GM18517 (cell line): ENCODE measurements at regions not wholly inside any gene's neighbourhood (a gene's known extent, or its start where the extent isn't known, plus 50 kb on each side); places are given as distances from the start of the nearest gene placed in this dataset.
"Not testable (repeated sequence)": the region's sequence is repeated elsewhere in the genome, so short reads cannot be mapped to it uniquely, and the experiment has no call there.

Source experiments
- ATAC-seq: cut with Tn5 transposase; IDR thresholded peaks from one replicate; pipeline ENCODE4 v1.9.1; 2021; ENCODE audit warnings: mild to moderate bottlenecking, moderate library complexity; ENCODE audit not compliant: unreplicated experiment

DNA sequence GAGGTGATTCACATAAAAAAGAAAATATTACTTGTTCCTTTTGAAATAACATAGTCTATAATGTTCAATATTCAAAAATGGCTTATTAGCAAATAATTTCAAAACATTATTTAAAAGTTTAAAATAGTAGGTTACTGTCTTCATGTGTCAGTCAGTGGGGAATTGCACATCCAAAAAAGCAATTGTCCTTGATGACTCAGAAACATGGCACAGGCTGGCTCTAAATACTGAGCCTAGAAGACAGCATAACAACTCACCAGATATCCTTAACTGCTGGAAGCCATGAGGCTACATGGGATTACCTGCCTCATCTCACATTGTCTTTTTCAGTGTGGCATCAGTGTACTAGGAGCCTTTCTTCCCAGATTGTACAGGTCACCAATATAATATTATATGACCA lies 439.5 kb upstream of the RGMB start:
- no peak for ATAC-seq

DNA sequence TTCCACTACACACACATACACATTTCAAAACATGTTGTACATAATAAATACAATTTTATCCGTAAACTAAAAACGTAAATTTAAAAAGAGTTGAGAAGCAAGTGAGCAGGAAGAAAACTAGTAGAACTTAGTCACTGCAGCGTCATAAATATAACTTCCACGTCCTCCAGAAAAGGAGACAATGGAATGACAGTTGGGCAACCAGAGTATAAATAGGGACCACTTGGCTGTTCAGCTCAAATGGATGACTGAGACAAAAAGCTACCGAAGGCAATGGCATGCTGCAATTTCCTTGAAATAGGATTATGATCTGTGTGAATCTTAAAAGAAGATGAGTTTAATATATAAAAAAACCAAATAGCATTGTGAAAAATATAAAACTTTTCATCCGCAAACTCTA lies 438.5 kb upstream of the RGMB start:
- ATAC-seq: no peak

DNA sequence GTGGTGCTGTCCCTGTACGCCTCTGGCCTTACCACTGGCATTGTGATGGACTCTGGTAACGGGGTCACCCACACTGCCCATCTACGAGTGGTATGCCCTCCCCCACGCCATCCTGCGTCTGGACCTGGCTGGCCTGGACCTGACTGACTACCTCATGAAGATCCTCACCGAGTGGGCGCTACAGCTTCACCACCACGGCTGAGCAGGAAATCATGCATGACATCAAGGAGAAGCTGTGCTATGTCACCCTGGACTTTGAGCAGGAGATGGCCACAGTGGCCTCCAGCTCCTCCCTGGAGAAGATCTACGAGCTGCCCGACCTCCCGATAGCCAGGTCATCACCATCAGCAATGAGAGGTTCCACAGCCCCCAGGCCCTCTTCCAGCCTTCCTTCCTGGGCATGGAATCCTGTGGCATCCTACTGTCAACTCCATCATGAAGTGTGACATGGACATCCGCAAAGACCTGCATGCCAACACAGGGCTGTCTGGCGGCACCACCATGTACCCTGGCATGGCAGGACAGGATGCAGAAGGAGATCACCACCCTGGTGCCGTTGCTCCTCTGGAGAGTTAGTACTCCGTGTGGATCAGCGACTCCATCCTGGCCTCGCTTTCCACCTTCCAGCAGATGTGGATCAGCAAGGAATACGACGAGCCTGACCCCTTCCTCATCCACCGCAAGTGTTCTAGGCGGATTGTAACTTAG lies 434.2 kb upstream of the RGMB start:
- no peak for ATAC-seq

GRCh38 chr5:98341038-98342032 lies 432.1 kb upstream of the RGMB start:
- ATAC-seq: no peak

DNA sequence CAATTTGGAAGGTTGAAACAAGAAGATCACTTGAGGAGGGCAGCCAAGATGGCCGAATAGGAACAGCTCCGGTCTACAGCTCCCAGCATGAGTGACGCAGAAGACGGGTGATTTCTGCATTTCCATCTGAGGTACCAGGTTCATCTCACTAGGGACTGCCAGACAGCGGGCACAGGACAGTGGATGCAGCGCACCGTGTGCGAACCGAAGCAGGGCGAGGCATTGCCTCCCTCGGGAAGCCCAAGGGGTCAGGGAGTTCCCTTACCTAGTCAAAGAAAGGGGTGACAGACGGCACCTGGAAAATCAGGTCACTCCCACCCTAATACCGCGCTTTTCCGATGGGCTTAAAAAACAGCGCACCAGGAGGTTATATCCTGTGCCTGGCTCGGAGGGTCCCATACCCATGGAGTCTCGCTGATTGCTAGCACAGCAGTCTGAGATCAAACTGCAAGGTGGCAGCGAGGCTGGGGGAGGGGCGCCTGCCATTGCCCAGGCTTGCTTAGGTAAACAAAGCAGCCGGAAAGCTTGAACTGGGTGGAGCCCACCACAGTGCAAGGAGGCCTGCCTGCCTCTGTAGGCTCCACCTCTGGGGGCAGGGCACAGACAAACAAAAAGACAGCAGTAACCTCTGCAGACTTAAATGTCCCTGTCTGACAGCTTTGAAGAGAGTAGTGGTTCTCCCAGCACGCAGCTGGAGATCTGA lies 430.4 kb upstream of the RGMB start:
- not testable (repeated sequence) for ATAC-seq

DNA sequence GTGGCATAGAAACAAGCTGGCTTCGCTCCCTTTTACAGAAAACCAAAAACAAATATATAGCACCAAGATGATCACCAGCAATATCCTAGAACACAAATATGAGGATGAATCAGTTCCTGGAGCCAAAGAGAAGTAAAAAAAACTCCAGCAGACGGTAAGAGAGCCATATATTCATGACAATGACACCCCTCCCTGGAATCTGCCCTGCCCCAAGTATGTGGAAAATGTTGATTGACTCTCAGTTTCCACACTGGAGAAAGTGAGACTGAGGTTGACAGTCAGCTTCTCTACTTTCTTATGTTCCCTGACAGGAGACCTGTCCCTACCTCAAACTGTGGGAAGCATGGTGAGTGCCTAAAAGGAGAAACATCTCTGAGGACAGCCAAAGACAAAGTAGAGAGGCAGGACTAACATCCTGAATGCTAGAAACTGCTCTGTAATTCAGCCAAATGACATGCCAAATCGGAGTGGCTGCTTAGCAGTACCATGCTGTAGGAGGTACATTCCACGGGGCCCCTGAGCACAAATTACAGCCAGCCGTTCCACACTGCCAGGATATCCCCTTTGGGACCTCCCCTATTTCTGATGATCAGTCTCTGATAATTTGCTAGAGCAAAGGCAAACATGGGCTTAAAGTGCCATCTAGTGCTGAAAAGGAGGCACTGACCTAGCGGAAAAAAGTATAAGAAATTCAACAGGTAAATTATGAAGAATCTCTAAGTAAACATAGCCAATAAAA lies 424.0 kb upstream of the RGMB start:
- ATAC-seq: no peak

DNA sequence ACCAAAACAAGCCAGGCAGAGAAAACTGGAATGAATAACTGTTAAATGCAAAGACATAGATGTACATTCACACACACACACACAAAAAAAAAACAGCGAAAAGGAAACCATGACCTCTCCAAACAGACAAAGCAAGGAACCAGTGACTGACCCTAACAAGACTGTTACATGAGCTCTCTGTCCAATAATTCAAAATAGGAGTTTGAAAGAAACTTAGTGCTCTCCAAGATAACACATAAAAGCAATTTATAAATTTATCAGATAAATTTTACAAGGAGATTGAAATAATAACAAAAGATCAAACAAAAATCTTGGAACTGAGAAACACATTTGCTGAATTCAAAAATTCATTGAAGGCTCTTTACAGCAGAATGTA lies 423.5 kb upstream of the RGMB start:
- no peak for ATAC-seq

GRCh38 chr5:98354922-98355321 lies 418.5 kb upstream of the RGMB start:
- ATAC-seq: no peak

- no peak for ATAC-seq
These were observed 412.9 kb upstream of the RGMB start for GRCh38 chr5:98360548-98360947.

DNA sequence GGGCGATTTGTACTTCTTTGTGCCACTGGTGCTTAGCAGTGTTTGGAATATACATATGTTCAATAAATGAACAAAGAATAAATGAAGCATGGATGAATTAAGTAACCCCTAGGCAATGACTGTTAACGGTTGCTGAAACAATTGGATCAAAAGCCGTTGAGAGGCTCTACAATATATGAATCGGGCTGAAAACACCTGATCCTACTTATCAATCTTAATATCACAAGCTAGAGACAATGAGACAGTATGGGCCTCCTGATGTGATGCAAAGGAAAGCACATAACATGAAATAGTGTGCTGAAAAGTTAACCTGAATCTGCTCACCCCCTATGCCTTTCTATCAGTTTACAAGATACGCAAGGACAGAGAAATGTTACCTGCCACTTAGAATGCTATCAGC lies 410.3 kb upstream of the RGMB start:
- no peak for ATAC-seq

- ATAC-seq: no peak
These were observed 408.9 kb upstream of the RGMB start for GRCh38 chr5:98364549-98364948.

DNA sequence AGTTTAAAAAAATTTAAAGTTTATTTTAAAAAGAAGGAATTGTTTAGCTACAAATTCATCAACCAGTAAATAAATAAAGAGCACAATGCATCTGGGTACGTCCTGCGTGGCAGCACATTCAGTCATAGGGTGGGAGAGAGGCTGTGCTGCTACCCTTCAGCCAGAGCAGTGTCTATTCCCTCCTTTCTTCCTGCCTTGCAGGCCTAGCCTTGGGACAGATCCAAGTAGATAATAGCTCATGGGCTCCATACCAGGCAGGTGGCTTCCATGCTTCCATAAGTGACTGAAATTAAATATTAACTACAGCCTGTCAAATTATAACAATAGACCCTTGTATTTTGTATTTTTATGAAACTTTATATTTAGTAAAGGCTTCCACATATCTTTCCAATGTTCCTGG lies 408.3 kb upstream of the RGMB start:
- no peak for ATAC-seq

- no peak for ATAC-seq
These were observed 405.3 kb upstream of the RGMB start for GRCh38 chr5:98368141-98368540.

GRCh38 chr5:98372351-98372750 lies 401.1 kb upstream of the RGMB start:
- ATAC-seq: no peak

GRCh38 chr5:98391921-98392625 lies 381.4 kb upstream of the RGMB start:
- no peak for ATAC-seq

DNA sequence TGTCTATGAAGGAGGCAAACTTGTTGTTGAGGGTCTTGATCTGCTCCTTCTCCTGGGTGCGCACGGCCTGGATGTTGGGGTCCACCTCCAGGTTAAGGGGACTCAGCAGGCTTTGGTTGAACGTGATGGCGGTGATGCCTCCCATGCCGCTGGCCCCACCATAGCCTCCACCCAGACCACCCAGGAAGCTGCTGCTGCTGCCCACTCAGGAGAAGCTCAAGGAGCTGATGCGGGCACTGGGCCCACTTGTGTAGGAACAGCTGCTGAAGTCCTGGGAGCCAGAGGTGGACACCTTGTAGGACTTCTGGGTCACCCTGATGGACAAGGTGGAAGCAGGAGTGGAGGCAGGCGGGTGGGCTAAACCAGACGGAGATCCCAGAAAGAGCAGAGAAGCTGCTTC lies 380.3 kb upstream of the RGMB start:
- not testable (repeated sequence) for ATAC-seq

- no peak for ATAC-seq
These were observed 376.4 kb upstream of the RGMB start for GRCh38 chr5:98397081-98397480.

- ATAC-seq: no peak
These were observed 375.0 kb upstream of the RGMB start for GRCh38 chr5:98398465-98398864.

GRCh38 chr5:98401656-98402055 lies 371.8 kb upstream of the RGMB start:
- no peak for ATAC-seq

DNA sequence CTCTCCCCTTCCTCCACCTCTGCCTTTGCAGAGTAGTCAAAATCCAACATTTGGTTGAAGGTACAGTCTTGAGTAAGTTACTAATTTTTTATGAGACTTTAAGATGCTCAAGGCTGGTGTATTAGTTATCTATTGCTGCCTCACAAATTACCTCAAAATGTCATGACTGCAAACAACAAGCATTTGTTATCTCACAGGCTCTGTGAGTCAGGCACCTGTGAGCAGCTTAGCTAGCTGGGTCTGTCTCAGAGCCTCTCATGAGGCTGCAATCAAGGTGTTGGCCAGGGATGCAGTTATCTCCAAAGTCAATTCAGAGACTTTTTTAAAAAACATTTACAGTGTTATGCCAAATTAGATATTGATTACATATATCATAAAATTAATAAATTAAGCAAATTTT lies 371.3 kb upstream of the RGMB start:
- ATAC-seq: no peak
